ENCODE measurements at regions not wholly inside any gene's neighbourhood (a gene's known extent, or its start where the extent isn't known, plus 50 kb on each side); places are given as distances from the start of the nearest gene placed in this dataset.

GRCh38 chr2:107548216-107548615, 278.5 kb upstream of the RGPD4 start:
- DNase-seq (ENCODE audit: low read depth, low spot score), result no peak

- no peak for DNase-seq (ENCODE audit: low read depth, low spot score)
Observed at GRCh38 chr2:107553046-107553445, 273.6 kb upstream of the RGPD4 start.

GRCh38 chr2:107553539-107553938, 273.2 kb upstream of the RGPD4 start:
- no peak for DNase-seq (ENCODE audit: low read depth, low spot score)

DNA sequence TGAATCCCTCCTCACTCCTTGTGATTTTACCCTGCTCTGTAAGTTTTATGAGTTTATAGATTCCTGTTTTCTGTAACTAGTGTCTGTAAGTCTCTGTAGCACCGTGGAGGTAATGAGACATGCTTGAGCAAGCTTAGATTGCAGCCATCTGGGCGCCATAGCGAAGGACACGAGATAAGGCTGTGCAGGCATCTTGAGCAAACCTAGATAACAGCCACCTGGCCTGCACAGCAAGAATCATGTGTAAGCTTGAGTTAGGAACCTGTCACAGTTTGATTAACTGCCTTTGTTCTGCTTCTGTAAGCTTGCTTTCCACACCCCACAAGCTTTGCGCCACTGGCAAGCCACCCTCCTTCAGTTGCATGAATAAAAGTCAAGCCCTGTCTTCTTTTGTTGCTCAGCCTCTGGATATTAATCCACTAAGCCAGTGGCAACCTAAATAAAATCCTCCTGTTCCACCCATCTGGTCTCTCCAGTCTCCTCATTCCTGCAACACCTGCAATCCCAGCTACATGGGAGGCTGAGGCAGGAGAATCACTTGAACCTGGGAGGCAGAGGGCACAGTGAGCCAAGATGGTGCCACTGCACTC, 270.6 kb upstream of the RGPD4 start:
- DNase-seq (ENCODE audit: low read depth, low spot score), result no peak

DNA sequence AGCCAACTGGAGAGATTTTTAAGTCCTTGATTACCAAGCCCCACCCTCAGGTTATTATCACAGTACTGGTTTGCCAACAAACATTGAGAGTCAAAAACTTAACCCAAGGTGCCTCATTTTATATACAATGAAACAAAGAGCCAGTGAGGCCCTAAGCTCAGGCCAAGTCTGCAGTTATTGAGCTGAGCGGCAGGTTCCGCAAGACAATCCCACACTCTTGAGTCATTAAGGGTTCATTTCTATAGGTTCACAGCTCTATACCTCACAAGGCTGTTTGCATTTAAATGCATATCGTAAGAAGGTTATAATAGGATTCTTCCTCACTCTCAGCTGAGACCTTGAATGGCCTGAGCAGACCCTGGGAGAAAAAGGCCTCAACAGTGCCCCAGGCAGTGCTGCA, 268.4 kb upstream of the RGPD4 start:
- DNase-seq (ENCODE audit: low read depth, low spot score), result peak; percentile 30

DNA sequence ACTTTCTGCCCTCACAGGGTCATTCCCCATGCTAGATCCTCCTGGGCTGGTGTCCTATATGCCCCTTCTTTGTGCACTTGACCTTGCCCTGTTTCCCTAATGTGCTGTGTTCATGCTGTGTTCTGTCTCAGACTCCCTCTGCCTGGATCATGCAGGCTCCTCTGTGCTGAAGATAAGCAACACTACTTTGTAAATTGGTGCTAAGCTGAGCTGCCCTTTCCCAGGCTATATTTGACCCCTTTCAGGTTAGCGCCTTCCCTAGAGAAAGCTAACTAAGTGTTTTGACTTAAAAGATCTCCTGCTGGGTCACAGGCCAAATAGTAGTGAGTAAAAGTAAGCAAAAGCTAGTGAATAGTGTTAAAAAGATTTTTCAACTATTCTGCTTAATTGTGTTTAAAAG, 257.2 kb upstream of the RGPD4 start:
- DNase-seq (ENCODE audit: low read depth, low spot score), result no peak

DNA sequence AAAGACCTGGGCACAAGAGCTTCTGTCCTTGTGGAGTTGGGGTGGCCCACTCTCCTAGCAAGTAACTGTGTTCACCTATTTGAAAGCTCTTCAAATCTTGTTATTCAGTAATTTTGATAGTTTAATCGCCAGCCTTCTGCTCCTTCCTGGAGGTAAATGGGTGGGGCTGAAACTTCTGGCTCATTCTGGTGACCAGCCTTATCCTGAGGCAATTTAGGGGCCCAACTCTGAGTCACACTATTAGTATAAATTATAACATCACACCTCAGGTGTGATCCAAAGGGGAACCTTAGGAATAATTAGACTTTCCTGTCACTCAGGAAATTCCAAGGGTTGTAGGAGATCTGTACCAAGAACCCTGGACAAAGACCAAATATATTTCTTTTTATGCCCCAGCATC, 255.8 kb upstream of the RGPD4 start:
- no peak for DNase-seq (ENCODE audit: low read depth, low spot score)

DNA sequence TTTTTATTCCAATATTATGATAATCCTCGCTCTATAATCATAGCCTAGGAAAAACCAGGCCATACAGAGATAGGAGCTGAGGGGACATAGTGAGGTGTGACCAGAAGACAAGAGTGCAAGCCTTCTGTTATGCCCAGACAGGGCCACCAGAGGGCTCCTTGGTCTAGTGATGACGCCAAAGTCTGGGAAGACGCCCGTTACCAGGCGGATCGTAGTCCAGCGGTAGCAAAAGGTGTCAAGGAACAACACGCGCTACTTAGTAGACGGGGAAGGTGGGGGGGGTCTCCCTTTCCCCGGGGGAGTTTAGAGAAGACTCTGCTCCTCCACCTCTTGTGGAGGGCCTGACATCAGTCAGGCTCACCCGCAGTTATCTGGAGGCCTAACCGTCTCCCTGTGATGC, 253.8 kb upstream of the RGPD4 start:
- DNase-seq (ENCODE audit: low read depth, low spot score), result peak; percentile 37

- DNase-seq (ENCODE audit: low read depth, low spot score), result no peak
Observed at GRCh38 chr2:107576991-107577390, 249.7 kb upstream of the RGPD4 start.

- no peak for DNase-seq (ENCODE audit: low read depth, low spot score)
Observed at GRCh38 chr2:107582487-107582886, 244.2 kb upstream of the RGPD4 start.

- DNase-seq (ENCODE audit: low read depth, low spot score), result no peak
Observed at GRCh38 chr2:107584577-107584976, 242.1 kb upstream of the RGPD4 start.

GRCh38 chr2:107585851-107586250, 240.8 kb upstream of the RGPD4 start:
- DNase-seq (ENCODE audit: low read depth, low spot score), result no peak

- DNase-seq (ENCODE audit: low read depth, low spot score), result no peak
Observed at GRCh38 chr2:107588181-107588580, 238.5 kb upstream of the RGPD4 start.

DNA sequence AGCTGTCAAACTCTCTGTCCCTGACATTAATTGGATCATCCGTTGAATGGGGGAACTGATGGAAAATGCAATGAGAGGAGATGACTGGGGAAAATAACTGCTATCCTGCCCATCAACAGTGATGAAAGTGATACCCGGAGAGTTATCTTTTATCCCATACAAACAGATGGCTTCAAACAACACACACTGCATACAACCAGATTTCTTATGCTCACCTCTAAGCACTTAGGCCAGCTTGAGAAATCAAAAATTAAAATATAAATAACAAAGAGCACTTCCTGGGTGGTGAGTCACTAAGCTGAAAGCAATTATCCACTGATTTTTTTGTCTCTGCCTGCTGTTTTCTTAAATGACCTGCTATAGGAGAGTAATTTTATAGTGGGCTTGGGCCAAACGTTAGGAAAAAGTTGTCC, 237.6 kb upstream of the RGPD4 start:
- DNase-seq (ENCODE audit: low read depth, low spot score), result no peak

DNA sequence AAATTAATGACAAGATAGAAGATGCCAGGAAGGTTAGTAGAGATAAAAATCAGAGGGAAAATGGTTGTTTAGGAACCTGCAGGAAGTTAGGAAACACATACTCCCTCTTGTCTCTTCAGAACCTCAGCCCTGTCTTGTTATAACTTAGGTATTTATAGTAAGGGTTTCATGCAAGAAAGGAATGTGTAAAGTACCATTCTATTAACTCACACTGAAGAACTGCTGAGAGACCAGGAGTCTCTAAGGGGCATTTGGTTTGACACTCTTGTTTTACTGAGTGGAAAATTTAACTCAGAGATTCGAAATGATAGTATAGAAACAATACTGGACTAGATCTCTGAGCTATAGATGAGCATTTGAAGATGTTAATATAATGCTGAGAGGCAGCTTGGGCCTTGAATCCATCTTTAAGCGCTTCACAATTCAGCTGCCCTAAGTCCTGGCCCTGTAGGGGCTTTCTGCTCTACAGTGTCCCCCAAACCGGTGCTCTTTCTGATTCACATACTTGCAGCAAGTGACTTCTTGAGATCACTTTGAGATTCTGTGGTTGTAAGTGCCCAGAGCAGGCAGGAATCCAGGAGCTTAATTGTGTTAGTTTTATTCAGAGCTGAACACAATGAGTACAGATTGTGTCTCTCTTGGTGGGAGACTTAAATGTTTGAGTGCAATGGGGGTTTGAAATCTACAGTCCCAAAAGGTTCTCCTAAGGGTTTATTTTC, 235.0 kb upstream of the RGPD4 start:
- DNase-seq (ENCODE audit: low read depth, low spot score), result no peak

DNA sequence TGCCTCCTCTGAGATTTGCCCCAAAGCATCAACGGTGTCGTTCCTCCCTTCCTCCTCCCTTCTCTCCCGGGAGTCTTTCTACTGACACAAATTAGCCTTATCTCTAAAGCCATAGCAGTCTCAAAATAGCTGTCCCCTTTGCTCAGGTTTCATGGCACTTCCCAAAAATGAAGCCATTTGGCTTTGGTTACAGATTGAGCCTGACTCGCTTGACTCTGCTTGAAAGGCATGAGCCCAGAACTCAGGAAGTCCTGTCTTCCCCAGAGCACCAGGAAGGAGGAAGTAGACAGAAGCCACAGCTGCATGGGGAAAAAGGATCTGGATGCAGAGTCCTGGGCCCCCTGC, 234.4 kb upstream of the RGPD4 start:
- no peak for DNase-seq (ENCODE audit: low read depth, low spot score)

DNA sequence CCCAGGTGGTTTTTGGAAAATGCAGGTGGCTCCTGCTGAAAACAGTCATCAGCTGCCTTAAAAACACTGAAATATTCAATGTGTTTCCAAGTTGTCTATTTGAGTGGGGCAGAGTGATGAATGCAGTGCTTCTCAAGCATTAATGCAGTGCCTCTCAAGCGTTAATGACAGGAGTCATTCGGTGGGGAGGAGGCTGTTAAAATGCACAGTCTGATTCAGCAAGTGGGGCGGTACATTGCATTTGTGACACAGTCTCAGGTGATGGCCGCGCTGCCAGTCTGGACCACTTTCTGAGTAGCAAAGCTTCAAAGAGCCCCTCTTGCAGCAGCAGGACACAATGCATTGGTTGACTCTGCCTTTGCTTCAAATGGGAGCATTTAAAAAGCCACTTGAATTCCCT, 231.4 kb upstream of the RGPD4 start:
- no peak for DNase-seq (ENCODE audit: low read depth, low spot score)

GRCh38 chr2:107595749-107596148, 230.9 kb upstream of the RGPD4 start:
- no peak for DNase-seq (ENCODE audit: low read depth, low spot score)

- DNase-seq (ENCODE audit: low read depth, low spot score), result no peak
Observed at GRCh38 chr2:107597507-107597906, 229.2 kb upstream of the RGPD4 start.

- peak; percentile 7 for DNase-seq (ENCODE audit: low read depth, low spot score)
Observed at GRCh38 chr2:107602801-107603200, 223.9 kb upstream of the RGPD4 start.

DNA sequence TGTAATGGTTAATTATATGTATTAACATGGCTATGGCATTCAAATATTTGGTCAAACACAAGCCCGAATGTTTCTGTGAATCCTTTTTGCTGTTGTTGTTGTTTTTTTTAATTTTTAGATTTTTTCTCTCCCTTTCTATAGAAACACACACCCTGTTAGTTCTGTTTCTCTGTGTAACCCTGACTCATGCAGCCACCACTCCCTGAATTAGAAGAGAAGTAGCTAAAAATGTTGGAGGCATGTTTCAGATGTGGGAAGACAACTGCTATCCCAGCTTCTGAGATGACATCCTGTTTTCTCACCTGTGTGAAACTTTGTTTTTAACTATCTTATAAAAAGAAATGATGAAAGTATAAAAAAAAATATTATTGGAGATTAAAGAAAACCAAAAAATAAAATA, 219.6 kb upstream of the RGPD4 start:
- no peak for DNase-seq (ENCODE audit: low read depth, low spot score)

- no peak for DNase-seq (ENCODE audit: low read depth, low spot score)
Observed at GRCh38 chr2:107607473-107607872, 219.2 kb upstream of the RGPD4 start.

GRCh38 chr2:107615039-107615438, 211.7 kb upstream of the RGPD4 start:
- DNase-seq (ENCODE audit: low read depth, low spot score), result no peak

- no peak for DNase-seq (ENCODE audit: low read depth, low spot score)
Observed at GRCh38 chr2:107618769-107619168, 207.9 kb upstream of the RGPD4 start.
